NCI-H128 (cell line): ENCODE measurements at regions not wholly inside any gene's neighbourhood (a gene's known extent, or its start where the extent isn't known, plus 50 kb on each side); places are given as distances from the start of the nearest gene placed in this dataset.
"Not testable (repeated sequence)": the region's sequence is repeated elsewhere in the genome, so short reads cannot be mapped to it uniquely, and the experiment has no call there.

ENCODE experiments used
- DNase-seq: peaks from one replicate; lab custom pipeline; 2025; ENCODE audit not compliant: unreplicated experiment; lab: John Stamatoyannopoulos, UW

- DNase-seq = no peak
These were observed 677.5 kb downstream of the RAPGEF2 start for GRCh38 chr4:159780196-159780922.

- no peak for DNase-seq
These were observed 685.0 kb downstream of the RAPGEF2 start for GRCh38 chr4:159787901-159788300.

GRCh38 chr4:159791334-159791733 lies 688.5 kb downstream of the RAPGEF2 start:
- no peak for DNase-seq

GRCh38 chr4:159804592-159804991 lies 701.7 kb downstream of the RAPGEF2 start:
- DNase-seq = not testable (repeated sequence)

GRCh38 chr4:159823743-159824142 lies 720.9 kb downstream of the RAPGEF2 start:
- DNase-seq = no peak

GRCh38 chr4:159828687-159829086 lies 725.8 kb downstream of the RAPGEF2 start:
- DNase-seq = no peak

GRCh38 chr4:159829184-159829583 lies 726.3 kb downstream of the RAPGEF2 start:
- DNase-seq = no peak

- DNase-seq = no peak
These were observed 734.2 kb downstream of the RAPGEF2 start for GRCh38 chr4:159837071-159837470.

DNA sequence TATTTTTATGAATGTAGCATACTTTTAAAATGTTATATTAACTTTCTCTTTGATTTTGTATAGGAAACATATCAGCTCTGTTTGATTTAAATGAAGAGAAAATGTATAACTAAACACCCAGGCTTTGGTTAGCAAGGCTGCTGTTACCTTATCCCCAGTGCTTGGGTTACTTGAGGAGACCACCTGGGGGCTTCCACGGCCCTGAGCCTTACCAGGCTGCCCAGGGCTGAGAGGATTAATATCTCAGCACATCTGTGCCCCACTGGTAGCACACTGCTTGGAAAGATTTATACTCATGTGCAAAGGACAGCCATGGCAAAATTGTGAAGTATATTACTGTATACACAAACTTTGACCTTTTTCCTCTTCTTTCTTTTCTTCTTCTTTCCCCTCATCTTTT lies 752.9 kb downstream of the RAPGEF2 start:
- DNase-seq = no peak

DNA sequence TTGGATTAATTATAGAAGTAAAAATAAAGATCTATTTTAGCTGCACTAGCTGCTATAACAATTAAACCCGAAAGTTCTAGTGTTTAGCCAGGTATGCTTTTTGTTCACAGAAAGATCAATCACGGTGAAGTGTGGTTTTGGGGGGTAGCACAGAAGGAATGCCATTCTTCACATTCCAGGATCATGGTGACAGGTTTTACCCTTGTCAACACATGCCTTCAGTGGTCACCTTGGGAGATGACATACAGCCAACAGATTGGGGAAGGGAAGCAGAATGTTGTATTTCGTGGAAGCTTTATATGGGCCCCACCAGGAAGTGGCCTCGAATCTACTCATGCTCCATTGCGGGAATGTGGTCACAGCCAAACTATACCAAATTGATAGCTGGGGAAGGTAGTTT lies 753.6 kb downstream of the RAPGEF2 start:
- no peak for DNase-seq

DNA sequence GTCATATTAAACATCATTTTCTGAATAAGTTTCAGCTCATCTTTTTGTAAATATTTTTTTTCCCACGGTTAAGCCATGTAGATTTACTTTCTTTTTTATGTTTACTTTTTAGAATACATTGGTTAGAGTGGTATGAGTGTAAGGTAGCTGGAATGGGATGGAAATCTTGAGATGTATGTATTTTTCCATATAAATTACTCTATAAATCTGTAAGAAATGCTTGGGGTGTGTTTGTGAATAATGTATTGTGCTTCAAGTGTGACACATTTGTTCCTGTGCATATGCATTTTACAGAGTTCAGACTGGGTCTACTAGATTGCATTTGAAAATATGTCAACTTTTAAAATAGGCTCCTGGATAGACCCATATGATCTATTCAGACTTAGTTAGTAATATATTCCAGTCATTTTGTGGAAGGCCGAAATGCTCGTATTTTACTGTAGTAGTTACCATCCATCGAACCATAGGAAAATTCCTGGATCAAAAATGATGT lies 756.8 kb downstream of the RAPGEF2 start:
- no peak for DNase-seq

- no peak for DNase-seq
These were observed 758.1 kb downstream of the RAPGEF2 start for GRCh38 chr4:159860945-159861344.

DNA sequence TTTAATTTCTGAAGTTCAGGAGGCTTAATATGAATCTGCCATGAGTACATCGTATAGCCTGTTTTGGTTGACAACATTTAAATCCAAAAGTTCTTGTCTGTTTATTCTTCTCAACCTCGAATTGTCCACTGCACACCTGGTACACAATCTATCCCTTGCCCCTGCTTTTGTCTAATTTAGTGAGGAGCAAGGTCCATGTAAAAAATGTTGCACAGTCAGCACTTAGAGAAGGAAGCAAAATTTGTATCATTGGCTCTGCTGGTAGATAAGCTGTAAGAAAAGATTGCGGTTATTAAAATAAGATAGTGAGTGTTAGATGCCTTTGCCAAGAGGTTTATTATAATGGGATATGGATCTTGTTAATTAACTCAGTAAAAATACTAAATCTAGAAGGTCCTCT lies 761.5 kb downstream of the RAPGEF2 start:
- no peak for DNase-seq

GRCh38 chr4:159867673-159868072 lies 764.8 kb downstream of the RAPGEF2 start:
- no peak for DNase-seq

GRCh38 chr4:159868936-159869335 lies 766.1 kb downstream of the RAPGEF2 start:
- DNase-seq = not testable (repeated sequence)

DNA sequence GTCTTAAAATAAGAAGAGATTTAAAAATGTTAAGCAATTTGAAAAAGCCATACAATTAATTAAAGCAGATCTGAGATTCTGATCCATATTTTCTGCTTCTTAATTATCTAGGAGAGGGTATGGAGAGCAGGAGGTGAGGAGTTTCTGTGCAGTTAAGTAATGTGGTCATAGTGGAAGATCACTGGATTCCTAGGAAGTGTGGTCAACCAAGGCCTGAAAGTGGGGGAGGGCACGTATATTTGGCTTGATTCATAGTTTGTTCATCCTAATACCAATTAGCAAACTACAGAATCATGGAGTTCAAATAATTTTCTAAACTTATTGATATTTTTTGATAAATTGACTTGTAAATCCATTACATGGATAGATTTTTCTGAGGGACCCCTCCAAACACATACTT lies 768.3 kb downstream of the RAPGEF2 start:
- no peak for DNase-seq

GRCh38 chr4:159881158-159881557 lies 778.3 kb downstream of the RAPGEF2 start:
- DNase-seq = no peak

GRCh38 chr4:159884989-159885388 lies 782.1 kb downstream of the RAPGEF2 start:
- no peak for DNase-seq

DNA sequence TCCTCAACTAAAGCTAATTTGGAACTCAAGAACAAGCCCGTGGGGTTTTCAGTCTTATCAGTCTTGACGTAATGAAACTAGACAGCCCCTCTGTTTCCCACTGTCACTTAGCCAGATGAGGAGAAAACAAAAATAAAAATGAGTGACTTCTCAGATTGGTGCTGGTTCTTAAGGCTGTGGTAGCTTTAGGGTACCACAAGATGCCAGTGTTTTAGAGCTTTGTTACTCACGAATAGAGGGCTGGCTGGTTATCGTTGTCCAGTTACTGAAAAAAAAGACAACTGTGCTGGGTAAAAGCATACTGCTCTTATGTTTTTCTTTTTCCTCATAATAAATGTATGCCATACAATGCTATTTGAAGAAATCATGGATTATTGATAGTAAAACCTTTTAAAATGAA lies 796.7 kb downstream of the RAPGEF2 start:
- DNase-seq = no peak

DNA sequence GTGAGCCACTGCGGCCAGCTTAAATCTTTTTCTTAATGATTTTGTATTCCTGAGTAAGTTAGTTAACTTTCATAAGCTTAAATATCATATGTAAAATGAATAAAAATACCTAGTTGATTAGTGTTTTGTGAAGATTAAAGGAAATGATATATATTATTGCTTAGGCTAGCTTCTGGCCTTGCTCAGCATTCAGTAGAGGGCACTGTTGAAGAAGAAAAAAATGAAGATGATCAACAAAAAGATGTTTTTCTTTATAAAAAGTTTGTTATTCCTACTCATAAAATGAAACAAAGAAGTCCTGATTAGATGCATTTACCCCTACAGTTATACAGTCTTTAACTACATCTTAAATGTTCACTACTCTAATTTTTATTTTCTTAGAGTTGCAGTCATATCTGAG lies 797.7 kb downstream of the RAPGEF2 start:
- DNase-seq = no peak

DNA sequence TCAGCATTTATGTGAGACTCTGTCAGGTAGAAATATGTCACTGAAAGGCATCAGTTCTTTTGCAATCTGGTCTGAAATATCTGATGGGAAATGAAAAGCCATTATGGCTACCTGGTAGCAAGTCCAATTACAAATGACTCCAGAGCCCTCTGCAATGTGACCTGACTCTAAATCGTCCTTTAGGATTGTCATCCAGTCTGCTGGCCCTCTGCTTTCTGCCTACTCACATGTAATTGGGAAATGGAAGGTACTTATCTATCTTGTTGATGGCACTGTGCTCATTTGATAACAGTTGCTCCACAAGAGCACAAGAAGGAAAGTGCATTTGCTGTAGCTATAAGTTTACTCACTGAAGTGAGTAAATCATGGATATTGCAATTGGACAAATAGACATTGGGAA lies 799.8 kb downstream of the RAPGEF2 start:
- no peak for DNase-seq

- DNase-seq = no peak
These were observed 802.0 kb downstream of the RAPGEF2 start for GRCh38 chr4:159904906-159905305.

DNA sequence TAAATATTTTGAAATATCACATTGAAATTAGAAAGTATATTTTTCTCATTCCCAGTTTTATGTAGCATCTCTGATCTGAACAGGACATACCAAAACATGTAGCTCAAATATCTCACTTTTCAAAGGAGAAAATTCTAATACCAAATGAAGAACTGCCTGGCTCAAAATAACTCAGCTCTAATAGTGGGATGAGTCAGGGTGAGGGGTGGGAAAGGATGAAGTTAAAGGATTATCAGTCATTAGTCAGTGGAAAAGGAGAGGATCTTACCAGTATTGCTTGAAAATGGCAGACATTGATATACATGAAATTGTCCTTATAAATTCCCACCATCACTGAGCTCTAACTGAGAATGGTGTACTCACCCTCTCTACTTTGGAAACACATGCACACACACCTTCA lies 803.2 kb downstream of the RAPGEF2 start:
- no peak for DNase-seq
